ENCODE measurements at regions not wholly inside any gene's neighbourhood (a gene's known extent, or its start where the extent isn't known, plus 50 kb on each side); places are given as distances from the start of the nearest gene placed in this dataset.
"Not testable (repeated sequence)": the region's sequence is repeated elsewhere in the genome, so short reads cannot be mapped to it uniquely, and the experiment has no call there.

DNA sequence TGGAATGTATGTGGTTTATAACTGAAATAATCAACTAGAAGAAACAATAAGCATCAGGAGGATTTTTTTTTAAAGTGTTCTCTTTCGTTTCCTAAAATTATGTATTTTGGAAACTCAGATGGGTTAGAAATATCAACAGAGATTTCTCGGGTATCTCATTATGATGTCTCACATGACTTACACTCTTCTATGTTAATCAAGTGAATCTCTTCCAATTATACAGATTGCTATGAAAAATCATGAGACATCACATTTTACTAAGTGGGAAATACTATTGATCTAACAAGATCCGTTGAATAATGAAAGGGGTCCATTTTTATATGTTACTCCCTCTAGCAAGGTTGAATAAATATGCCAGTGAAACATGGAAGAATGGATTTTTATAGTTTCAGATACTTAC is 54.7 kb upstream of the NRIP1 start:
- Histone ChIP-seq H3K4me1 (ENCODE audit: insufficient read depth, low read length) (no peaks in the 10 kb centered on the region), H3K9me3 (ENCODE audit: low read depth, low read length) (no peaks in the 10 kb centered on the region), H3K27me3 (ENCODE audit: insufficient read depth, low read length) (no peaks in the 10 kb centered on the region), H3K4me3 (ENCODE audit: low read length) (no peak overlapping the region)

DNA sequence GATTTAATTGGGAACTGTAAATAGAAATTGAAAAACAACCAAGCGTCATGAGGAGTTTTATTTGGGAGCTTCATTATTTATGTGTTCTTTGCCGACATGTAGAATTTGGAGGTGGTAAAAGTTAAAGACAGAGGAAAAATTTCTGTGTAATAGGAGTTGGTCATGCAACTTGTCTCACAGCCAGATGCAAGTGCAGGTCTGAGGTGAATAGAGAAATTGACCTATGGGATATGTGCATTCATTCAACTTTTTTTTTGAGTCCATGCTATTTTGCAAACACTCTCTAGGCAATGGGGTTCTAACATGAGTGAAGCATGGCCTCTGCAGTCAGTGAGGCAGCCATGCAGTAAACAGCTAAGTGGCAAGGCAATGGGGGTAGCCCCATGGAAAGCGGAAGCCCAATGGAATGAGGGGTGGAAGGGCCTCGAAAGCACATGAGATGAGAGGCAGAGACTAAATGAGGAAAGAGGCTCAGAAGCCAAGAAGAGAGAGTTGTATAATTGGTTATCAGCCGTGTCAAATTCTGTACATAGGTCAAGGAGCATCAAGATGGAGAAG is 56.4 kb upstream of the NRIP1 start:
- no peaks in the 10 kb centered on the region for H3K4me1 ChIP-seq (ENCODE audit: insufficient read depth, low read length)
- no peak overlapping the region for H3K4me3 ChIP-seq (ENCODE audit: low read length)
- H3K9me3 ChIP-seq (ENCODE audit: low read depth, low read length), result no peaks in the 10 kb centered on the region
- no peaks in the 10 kb centered on the region for H3K27me3 ChIP-seq (ENCODE audit: insufficient read depth, low read length)

DNA sequence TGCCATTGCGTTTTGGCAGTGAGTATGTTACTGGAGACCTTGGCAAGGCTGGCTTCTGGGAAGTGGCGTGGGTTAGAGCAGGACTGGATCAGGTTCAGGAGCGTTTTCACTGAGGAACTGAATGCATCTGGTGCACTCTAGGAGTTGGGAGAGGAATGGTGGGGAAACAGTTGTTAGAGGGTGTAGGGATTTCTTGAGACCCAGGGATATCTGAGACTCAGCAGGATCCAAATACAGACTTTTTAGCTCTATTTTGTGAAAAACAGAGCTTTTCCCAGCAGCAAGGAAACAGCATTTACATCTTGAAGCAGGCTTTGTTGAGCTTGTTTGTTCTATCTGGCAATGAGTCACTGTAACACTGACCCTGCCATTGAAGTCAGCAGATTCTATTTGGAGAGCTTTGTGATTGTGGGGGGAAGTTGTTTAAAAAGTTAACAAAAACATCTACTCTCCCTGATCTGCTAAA is 56.9 kb upstream of the NRIP1 start:
- Histone ChIP-seq H3K4me1 (ENCODE audit: insufficient read depth, low read length) (no peaks in the 10 kb centered on the region), H3K4me3 (ENCODE audit: low read length) (no peak overlapping the region), H3K27me3 (ENCODE audit: insufficient read depth, low read length) (no peaks in the 10 kb centered on the region), H3K9me3 (ENCODE audit: low read depth, low read length) (no peaks in the 10 kb centered on the region)

DNA sequence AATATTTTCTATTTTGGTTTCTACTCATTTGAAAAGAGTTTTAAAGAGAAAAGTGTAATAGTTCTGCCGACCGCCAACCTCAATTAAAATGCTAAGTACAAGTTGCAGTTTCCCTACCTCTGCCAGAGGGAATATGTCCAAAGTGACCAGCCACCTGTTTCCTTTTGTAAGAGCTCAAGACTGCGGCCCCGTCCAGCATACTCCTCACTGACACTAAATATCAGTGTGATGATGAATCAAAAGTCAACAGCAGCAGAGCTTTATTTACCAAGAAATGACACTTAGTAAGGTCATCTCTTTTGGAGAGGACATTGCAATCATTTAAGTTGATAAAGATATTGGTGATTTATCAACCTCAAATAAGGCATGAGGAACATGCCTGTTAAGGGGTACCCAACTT is 57.4 kb upstream of the NRIP1 start:
- H3K9me3 ChIP-seq (ENCODE audit: low read depth, low read length), result no peaks in the 10 kb centered on the region
- H3K4me1 ChIP-seq (ENCODE audit: insufficient read depth, low read length), result no peaks in the 10 kb centered on the region
- H3K27me3 ChIP-seq (ENCODE audit: insufficient read depth, low read length), result no peaks in the 10 kb centered on the region
- no peak overlapping the region for H3K4me3 ChIP-seq (ENCODE audit: low read length)

DNA sequence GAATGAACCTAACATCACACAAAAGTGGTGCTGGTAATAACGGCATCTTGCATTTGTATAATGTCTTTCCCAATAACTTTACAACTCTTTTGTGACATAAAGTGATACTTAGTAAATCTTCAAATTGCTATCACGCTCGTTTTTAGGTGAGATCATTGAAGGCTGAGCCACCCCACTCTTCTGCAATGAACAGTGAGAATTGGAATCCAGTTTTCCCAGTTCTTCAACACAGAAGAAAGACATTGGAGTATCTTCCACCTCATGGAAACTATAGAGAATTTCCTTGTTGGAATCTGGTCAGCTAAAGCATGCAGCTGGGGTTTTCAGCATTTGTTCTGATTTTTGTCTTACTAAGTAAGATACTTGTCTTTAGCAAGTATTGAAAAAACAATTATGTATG is 59.9 kb upstream of the NRIP1 start:
- Histone ChIP-seq H3K9me3 (ENCODE audit: low read depth, low read length) (no peaks in the 10 kb centered on the region), H3K4me1 (ENCODE audit: insufficient read depth, low read length) (peaks cover 6% of the 10 kb centered on the region), H3K27me3 (ENCODE audit: insufficient read depth, low read length) (no peaks in the 10 kb centered on the region), H3K4me3 (ENCODE audit: low read length) (no peak overlapping the region)

DNA sequence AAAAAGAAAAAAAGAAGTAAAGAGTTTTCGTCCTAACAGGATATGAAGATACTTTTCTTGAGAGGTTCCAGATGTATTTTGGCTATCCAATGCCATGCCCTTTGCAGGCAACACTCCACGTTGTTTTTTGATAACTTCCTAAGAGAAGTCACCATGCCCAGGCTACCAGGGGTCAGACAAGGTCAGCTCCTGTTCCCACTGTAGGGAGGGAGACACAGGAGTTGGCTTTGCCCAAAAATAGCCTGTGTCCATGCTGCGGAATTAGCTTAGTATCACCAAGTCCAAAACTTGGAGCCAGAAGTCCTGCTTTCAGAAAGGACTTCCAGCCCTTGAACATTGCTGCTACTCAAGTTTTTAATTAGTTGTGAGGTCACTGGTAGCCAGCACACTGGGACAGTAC is 62.1 kb upstream of the NRIP1 start:
- Histone ChIP-seq H3K4me3 (ENCODE audit: low read length) (no peak overlapping the region), H3K9me3 (ENCODE audit: low read depth, low read length) (no peaks in the 10 kb centered on the region), H3K4me1 (ENCODE audit: insufficient read depth, low read length) (peaks cover 6% of the 10 kb centered on the region), H3K27me3 (ENCODE audit: insufficient read depth, low read length) (no peaks in the 10 kb centered on the region)

DNA sequence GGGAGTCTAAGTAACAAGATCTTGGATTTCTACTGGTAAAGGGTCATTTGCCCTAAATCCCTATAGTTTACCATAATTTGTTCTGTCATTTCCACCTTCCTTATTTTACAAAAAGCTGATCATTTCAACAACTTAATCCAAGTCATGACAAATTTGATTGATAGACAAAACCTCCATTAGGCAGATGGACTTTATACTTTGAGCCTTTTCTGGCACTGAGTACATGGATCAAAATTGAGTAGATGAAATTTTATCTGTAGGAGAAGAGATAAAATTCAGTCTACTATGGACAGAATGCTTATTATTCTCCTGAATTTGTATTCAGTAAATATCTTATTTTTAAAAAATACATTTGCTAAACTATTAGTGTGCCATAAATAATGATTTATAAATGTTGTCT is 62.6 kb upstream of the NRIP1 start:
- Histone ChIP-seq H3K4me1 (ENCODE audit: insufficient read depth, low read length) (peaks cover 6% of the 10 kb centered on the region), H3K4me3 (ENCODE audit: low read length) (no peak overlapping the region), H3K27me3 (ENCODE audit: insufficient read depth, low read length) (no peaks in the 10 kb centered on the region), H3K9me3 (ENCODE audit: low read depth, low read length) (no peaks in the 10 kb centered on the region)

DNA sequence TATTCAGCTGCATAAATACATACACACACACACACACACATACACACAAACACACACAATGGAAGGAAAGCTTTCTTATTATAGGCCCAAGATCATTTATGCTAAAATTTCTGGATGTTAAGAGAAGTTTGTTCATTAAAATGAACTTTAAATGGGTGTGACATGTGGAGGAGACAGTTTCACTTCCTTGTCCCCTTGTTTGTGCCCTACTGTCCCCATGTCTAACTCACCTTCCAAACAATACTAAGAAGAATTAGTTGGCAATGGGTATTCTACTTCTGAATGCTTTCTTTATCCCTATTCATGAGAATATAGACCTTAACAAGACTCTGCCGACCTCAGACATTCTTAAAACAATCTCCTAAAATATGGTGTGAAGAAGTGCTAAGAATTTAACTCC is 63.5 kb upstream of the NRIP1 start:
- Histone ChIP-seq H3K4me1 (ENCODE audit: insufficient read depth, low read length) (peaks cover 6% of the 10 kb centered on the region), H3K27me3 (ENCODE audit: insufficient read depth, low read length) (no peaks in the 10 kb centered on the region), H3K9me3 (ENCODE audit: low read depth, low read length) (no peaks in the 10 kb centered on the region), H3K4me3 (ENCODE audit: low read length) (no peak overlapping the region)

DNA sequence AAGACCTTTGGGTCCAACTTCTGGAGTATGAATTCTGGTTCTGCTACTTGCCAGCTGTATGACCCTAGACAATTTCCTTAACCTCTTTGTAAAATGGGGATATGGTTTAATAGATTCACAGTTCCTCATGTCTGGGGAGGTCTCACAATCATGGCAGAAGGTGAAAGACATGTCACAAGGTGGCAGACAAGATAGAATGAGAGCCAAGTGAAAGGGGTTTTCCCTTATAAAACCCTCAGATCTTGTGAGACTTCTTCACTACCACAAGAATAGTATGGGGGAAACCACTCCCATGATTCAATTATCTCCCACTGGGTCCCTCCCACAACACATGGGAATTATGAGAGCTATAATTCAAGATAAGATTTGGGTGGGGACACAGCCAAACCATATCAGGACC is 63.9 kb upstream of the NRIP1 start:
- not testable (repeated sequence) for H3K9me3 ChIP-seq (ENCODE audit: low read depth, low read length); H3K4me3 ChIP-seq (ENCODE audit: low read length); H3K4me1 ChIP-seq (ENCODE audit: insufficient read depth, low read length); H3K27me3 ChIP-seq (ENCODE audit: insufficient read depth, low read length)

DNA sequence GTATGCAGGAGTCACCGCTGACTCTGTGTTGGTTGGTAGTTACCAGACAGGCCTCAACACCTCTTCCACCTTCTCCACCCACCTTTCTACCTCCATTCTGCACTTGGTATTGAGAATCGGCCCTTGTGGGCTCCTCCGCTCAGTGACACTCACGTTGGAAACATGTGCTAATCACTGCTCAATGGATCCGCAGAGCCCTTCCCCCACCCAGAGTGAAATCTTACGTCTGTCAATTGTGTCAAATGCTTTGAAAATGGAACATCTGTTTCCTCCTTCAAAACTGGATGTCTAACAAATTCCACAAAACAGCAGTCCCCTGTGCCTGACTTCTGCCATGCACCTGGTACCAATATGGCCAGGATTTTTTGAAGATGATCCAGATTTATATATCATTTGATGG is 65.5 kb upstream of the NRIP1 start:
- Histone ChIP-seq H3K9me3 (ENCODE audit: low read depth, low read length) (no peaks in the 10 kb centered on the region), H3K4me3 (ENCODE audit: low read length) (no peak overlapping the region), H3K4me1 (ENCODE audit: insufficient read depth, low read length) (peaks cover 20% of the 10 kb centered on the region), H3K27me3 (ENCODE audit: insufficient read depth, low read length) (no peaks in the 10 kb centered on the region)

DNA sequence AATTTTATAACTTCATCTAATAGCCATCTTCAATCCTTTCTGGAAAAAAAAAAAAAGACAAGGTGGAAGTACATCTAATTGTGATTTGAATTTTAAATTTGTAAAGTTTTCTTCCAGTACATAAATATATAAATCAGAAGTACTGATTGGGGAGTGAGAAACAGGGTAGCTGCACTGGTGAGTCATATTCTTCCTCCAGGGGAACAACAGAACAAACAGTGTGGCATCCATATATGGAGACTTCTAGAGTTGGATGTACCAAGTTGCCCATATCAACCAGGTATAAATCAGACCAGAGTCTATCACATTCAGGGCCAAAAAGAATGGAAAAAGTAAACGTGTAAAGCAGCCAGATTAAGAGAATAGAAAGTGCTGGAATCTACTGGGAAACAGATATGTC is 66.0 kb upstream of the NRIP1 start:
- H3K4me1 ChIP-seq (ENCODE audit: insufficient read depth, low read length), result peaks cover 20% of the 10 kb centered on the region
- H3K9me3 ChIP-seq (ENCODE audit: low read depth, low read length), result no peaks in the 10 kb centered on the region
- H3K4me3 ChIP-seq (ENCODE audit: low read length), result no peak overlapping the region
- no peaks in the 10 kb centered on the region for H3K27me3 ChIP-seq (ENCODE audit: insufficient read depth, low read length)

DNA sequence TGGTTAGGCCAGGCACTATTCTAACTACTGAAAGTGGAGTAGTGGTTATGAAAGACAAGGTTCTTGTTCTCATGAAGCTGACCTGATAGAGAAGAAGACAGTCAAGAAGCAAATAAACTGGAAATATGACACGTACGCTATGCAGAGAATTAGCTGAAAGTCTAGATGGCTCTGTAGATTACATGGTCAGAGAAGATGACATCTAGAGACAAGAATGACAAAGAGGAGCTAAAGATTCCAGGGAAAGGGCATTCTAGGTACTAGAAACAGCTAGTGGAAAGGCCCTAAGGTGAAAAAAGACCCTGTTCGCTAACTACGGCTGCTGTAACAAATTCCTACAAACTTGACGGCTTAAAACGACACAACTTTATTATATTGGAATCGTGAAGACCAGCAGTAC is 68.0 kb upstream of the NRIP1 start:
- no peak overlapping the region for H3K4me3 ChIP-seq (ENCODE audit: low read length)
- no peaks in the 10 kb centered on the region for H3K27me3 ChIP-seq (ENCODE audit: insufficient read depth, low read length)
- no peaks in the 10 kb centered on the region for H3K9me3 ChIP-seq (ENCODE audit: low read depth, low read length)
- peaks cover 19% of the 10 kb centered on the region for H3K4me1 ChIP-seq (ENCODE audit: insufficient read depth, low read length)

DNA sequence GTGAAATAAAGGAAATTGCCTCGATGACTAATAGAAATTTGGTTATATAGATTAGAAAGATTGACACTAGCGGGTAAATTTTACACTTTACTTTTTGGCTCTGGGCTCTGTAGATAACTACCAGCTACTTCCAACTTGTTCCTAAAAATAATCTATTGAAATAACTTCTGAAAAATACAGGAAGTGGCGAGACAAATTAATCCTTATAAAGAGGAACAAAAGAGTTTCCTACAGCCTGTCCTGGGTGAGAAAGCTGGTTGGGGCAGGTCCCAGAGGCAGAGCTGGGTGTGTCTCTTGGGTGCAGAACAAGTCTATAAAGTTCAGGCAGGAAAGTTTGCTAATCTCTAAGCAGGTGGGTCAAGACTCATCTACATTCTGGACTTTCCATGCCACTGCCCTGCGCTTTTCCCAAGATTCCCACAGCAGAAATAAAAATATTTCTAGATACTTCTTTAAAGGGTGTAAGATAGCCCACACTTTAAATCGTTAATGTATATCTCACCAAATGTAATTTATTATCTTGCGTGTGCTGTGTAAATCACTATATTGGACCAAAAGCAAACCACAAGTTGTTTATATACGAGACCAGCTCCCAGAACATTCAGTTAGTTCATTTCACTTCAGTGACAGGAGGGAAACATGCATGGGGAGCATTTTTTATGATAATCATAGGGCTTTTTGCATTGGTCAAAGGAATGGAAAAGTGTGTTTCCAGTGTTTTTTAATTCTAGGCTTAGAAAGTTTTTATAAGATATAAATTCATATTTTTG is 70.1 kb upstream of the NRIP1 start:
- Histone ChIP-seq H3K27me3 (ENCODE audit: insufficient read depth, low read length) (no peaks in the 10 kb centered on the region), H3K9me3 (ENCODE audit: low read depth, low read length) (no peaks in the 10 kb centered on the region), H3K4me3 (ENCODE audit: low read length) (no peak overlapping the region), H3K4me1 (ENCODE audit: insufficient read depth, low read length) (peaks cover 20% of the 10 kb centered on the region)

DNA sequence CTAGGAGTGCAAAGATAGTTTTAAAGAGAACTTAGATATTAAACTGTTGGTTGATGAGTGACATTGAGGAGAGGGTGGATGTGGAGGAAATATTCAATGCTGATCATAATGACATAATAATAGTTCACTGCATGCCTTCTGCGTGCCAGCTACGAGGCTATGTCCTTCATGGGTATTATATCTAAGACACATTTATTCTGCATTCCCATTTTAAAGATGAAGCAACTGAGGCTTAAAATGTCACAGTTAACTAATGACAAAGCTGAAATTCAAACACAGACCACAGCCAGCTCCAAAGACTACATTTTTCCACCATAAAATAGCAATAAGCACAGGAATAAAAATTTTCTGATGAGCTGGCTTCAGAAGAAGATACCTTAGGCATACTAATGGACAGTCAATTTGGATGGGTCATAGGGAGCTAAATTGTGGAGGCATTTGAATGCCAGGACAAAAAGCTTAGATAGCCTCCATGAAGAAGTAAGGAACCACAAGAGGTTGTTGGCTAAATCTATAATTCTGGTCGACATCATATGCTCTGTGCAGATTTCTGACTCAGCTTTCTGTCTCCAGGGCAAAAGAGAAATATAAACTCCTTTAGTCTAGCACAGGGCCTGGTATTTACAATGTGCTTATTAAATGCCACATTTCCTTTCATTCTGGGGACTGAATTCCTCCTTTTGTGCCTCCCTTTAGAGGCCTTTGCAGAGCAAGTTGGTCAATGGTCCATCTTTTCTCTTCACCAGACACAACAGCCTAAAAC is 71.2 kb upstream of the NRIP1 start:
- no peaks in the 10 kb centered on the region for H3K9me3 ChIP-seq (ENCODE audit: low read depth, low read length)

DNA sequence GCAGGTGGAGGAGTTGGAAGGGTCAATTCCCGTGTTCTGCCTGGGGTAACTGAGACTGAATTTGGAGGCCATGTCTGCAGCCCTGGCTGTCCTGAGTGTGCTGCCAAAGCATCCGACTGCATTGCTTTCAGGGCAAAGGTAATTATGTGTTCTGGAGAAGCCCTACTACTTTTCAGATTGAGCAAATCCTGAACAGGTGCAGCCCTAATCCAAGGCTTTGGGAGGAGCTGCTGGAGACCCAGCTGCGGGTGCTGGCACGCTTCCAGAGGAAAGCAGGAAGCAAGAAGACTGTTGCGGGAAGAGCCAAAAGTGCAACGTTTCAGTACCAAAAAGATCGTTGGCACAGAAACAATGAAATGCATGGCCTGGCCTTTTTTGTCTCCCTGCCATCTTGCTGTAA is 73.7 kb upstream of the NRIP1 start:
- peaks cover 26% of the 10 kb centered on the region for H3K4me1 ChIP-seq (ENCODE audit: insufficient read depth, low read length)

More for the DNA sequence above, 71.2 kb upstream of the NRIP1 start:
- Histone ChIP-seq H3K4me1 (ENCODE audit: insufficient read depth, low read length) (peaks cover 20% of the 10 kb centered on the region), H3K4me3 (ENCODE audit: low read length) (no peak overlapping the region), H3K27me3 (ENCODE audit: insufficient read depth, low read length) (no peaks in the 10 kb centered on the region)

More for the DNA sequence above, 73.7 kb upstream of the NRIP1 start:
- Histone ChIP-seq H3K27me3 (ENCODE audit: insufficient read depth, low read length) (no peaks in the 10 kb centered on the region), H3K9me3 (ENCODE audit: low read depth, low read length) (no peaks in the 10 kb centered on the region), H3K4me3 (ENCODE audit: low read length) (no peak overlapping the region)
